ENCODE measurements at regions not wholly inside any gene's neighbourhood (a gene's known extent, or its start where the extent isn't known, plus 50 kb on each side); places are given as distances from the start of the nearest gene placed in this dataset.

GRCh38 chr6:121925534-121926255, 473.8 kb upstream of the HSF2 start:
- no peak for FAIRE-seq
- no peak for TF ChIP-seq CTCF (IDR thresholded peaks at IDR 0.05; ENCODE audit: borderline replicate concordance, extremely low read depth, insufficient read depth)
- Histone ChIP-seq H3K27ac (ENCODE audit: low read depth in 2 of 2, low read length in 2 of 2) (no peak overlapping the region), H3K27me3 (ENCODE audit: control insufficient read depth, insufficient read depth, low read length) (no peaks in the 10 kb centered on the region), H3K4me1 (ENCODE audit: control insufficient read depth in 2 of 3, insufficient read depth in 2 of 3, low read depth in 1 of 3, low read length in 3 of 3) (no peaks in the 10 kb centered on the region), H3K9me3 (ENCODE audit: control insufficient read depth in 2 of 3, insufficient read depth in 1 of 3, low read length in 3 of 3) (no peaks in the 10 kb centered on the region), H3K36me3 (ENCODE audit: control insufficient read depth in 2 of 3, insufficient read depth in 3 of 3, low read length in 3 of 3) (no peaks in the 10 kb centered on the region), H3K9ac (ENCODE audit: low read length in 3 of 3) (no peak overlapping the region), H3K4me3 (ENCODE audit: low read length in 3 of 3) (no peak overlapping the region)
- intact Hi-C loops (cut with DNase I), result no loop called here
- no peak for DNase-seq

DNA sequence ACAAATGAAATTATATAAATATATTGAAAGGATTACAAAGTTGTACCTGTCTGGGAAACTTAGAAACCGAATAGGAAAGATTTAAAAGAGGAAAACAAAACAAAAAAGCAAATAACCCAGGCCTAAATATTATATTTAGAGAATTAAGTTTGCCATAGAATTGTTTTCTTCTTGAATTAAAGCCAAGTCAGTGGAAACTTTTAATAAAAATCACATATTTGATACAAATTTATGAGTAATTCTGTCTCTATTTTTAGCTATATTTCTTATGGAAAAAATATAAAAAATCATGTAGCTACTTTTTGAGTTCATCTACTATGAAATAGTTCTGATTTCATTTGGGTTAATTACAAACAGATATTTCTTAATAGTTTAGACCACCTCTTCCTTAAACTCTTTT, 470.2 kb upstream of the HSF2 start:
- Histone ChIP-seq H3K27ac (ENCODE audit: low read depth in 2 of 2, low read length in 2 of 2) (no peak overlapping the region), H3K9ac (ENCODE audit: low read length in 3 of 3) (no peak overlapping the region), H3K4me3 (ENCODE audit: low read length in 3 of 3) (no peak overlapping the region), H3K36me3 (ENCODE audit: control insufficient read depth in 2 of 3, insufficient read depth in 3 of 3, low read length in 3 of 3) (no peaks in the 10 kb centered on the region), H3K27me3 (ENCODE audit: control insufficient read depth, insufficient read depth, low read length) (no peaks in the 10 kb centered on the region), H3K4me1 (ENCODE audit: control insufficient read depth in 2 of 3, insufficient read depth in 2 of 3, low read depth in 1 of 3, low read length in 3 of 3) (peaks cover 0 to 2% (median 0%) of the 10 kb centered on the region in 3 donors), H3K9me3 (ENCODE audit: control insufficient read depth in 2 of 3, insufficient read depth in 1 of 3, low read length in 3 of 3) (no peaks in the 10 kb centered on the region)
- no peak for FAIRE-seq
- DNase-seq, result no peak
- no peak for TF ChIP-seq CTCF (IDR thresholded peaks at IDR 0.05; ENCODE audit: borderline replicate concordance, extremely low read depth, insufficient read depth)
- intact Hi-C loops (cut with DNase I), result no loop called here

DNA sequence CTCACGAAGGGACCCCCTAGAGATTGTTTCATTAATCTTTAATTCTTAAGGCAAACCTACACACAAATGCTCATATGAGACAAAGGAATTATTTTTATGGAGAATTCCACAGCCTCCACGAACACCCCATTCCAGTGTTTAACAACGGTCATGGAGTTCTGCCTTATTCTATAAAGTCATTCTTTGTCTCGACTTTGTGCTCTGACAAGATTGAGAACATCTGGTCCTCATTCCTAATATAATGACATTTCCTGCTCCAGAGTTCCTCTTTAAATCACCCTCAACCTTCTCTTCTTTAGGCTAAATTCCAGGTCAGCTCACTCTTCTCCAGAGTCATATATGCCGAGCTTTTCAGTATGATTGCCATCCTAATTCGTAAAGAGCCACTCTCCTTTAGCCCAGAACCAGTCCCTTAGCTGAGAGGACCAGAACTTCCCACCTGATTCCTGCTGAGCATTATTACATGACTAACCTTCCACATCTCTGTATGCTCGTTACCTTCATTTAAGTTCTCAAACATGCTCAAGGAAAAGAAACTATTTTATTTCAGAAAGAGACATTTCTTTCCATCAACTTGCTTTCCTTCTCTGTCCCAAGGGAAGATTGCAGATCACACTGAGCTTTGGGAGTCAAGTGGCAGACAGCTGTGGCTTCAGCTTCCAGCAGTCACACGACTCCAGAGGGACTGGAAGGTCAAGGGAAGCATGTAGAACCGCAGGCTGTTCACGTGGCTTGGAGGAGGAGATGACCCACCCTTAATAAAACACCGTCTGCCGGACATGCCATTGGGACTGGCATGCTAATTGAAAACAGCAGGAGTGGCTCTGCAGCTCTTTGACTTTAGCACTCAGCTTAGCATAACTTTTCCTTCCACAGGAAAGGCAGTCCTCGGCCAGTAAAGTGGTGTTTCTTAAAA, 467.1 kb upstream of the HSF2 start:
- no peak overlapping the region for H3K9ac ChIP-seq (ENCODE audit: low read length in 3 of 3)
- intact Hi-C loops (cut with DNase I), result no loop called here
- FAIRE-seq, result no peak

More for the DNA sequence above, 467.1 kb upstream of the HSF2 start:
- no peaks in the 10 kb centered on the region for H3K36me3 ChIP-seq (ENCODE audit: control insufficient read depth in 2 of 3, insufficient read depth in 3 of 3, low read length in 3 of 3)
- H3K9me3 ChIP-seq (ENCODE audit: control insufficient read depth in 2 of 3, insufficient read depth in 1 of 3, low read length in 3 of 3), result no peaks in the 10 kb centered on the region
- peaks cover 0 to 2% (median 0%) of the 10 kb centered on the region in 3 donors for H3K4me1 ChIP-seq (ENCODE audit: control insufficient read depth in 2 of 3, insufficient read depth in 2 of 3, low read depth in 1 of 3, low read length in 3 of 3)
- no peak overlapping the region for H3K4me3 ChIP-seq (ENCODE audit: low read length in 3 of 3)
- no peaks in the 10 kb centered on the region for H3K27me3 ChIP-seq (ENCODE audit: control insufficient read depth, insufficient read depth, low read length)
- DNase-seq, result peak; percentile 68 to 94 (median 87)
- no peak for TF ChIP-seq CTCF (IDR thresholded peaks at IDR 0.05; ENCODE audit: borderline replicate concordance, extremely low read depth, insufficient read depth)
- H3K27ac ChIP-seq (ENCODE audit: low read depth in 2 of 2, low read length in 2 of 2), result no peak overlapping the region
